Fibroblast of pulmonary artery (primary cell): ENCODE measurements at regions not wholly inside any gene's neighbourhood (a gene's known extent, or its start where the extent isn't known, plus 50 kb on each side); places are given as distances from the start of the nearest gene placed in this dataset.

Experiments
- DNase-seq: peaks from one replicate; pipeline ENCODE4 v3.0.0-alpha.2; 2010; ENCODE audit warnings: low read depth
- H3K4me3 ChIP-seq: replicated peaks from 2 replicates; pipeline ENCODE4 v1.5.1; 2011; ENCODE audit warnings: low read depth, mild to moderate bottlenecking, control low read depth, low read length, moderate library complexity
- CTCF ChIP-seq: IDR thresholded peaks from 2 replicates; pipeline ENCODE4 v1.5.1; 2011; ENCODE audit warnings: mild to moderate bottlenecking, control low read depth, low read length, inconsistent platforms; ENCODE audit errors: missing control alignments

GRCh38 chr4:15375667-15376066, 52.2 kb upstream of the C1QTNF7 start:
- DNase-seq: no peak
- no peak for TF ChIP-seq CTCF
- no peak overlapping the region for H3K4me3 ChIP-seq

- no peak overlapping the region for H3K4me3 ChIP-seq
- no peak for TF ChIP-seq CTCF
- DNase-seq: no peak
Measured at GRCh38 chr4:15376145-15376544, 51.7 kb upstream of the C1QTNF7 start.

GRCh38 chr4:15376594-15376993, 51.2 kb upstream of the C1QTNF7 start:
- no peak for DNase-seq
- H3K4me3 ChIP-seq: no peak overlapping the region
- no peak for TF ChIP-seq CTCF
